ENCODE measurements at regions not wholly inside any gene's neighbourhood (a gene's known extent, or its start where the extent isn't known, plus 50 kb on each side); places are given as distances from the start of the nearest gene placed in this dataset.

- H3K79me2 ChIP-seq (replicated peaks; ENCODE audit: insufficient read depth, low read length) = no peaks in the 10 kb centered on the region
- H3K36me3 ChIP-seq (ENCODE audit: insufficient read depth, low read length) = no peaks in the 10 kb centered on the region
- H2AFZ ChIP-seq (ENCODE audit: low read depth, low read length) = no peak overlapping the region
- H4K20me1 ChIP-seq (ENCODE audit: insufficient read depth) = no peaks in the 10 kb centered on the region
- H3K9me2 ChIP-seq (ENCODE audit: insufficient read depth, low read length) = no peaks in the 10 kb centered on the region
- H3K27me3 ChIP-seq (ENCODE audit: insufficient read depth, low read depth, low read length) = no peaks in the 10 kb centered on the region
- H3K27ac ChIP-seq (ENCODE audit: low read length) = no peak overlapping the region
- H3K4me3 ChIP-seq (ENCODE audit: low read length) = no peak overlapping the region
- H3K4me2 ChIP-seq (ENCODE audit: low read length) = no peak overlapping the region
- H3F3A ChIP-seq (ENCODE audit: insufficient read depth, low read length, poor library complexity, severe bottlenecking) = no peaks in the 10 kb centered on the region
- H3K9ac ChIP-seq (ENCODE audit: low read length) = no peak overlapping the region
- peaks cover 5% of the 10 kb centered on the region for H3K9me3 ChIP-seq (ENCODE audit: low read length)
- TF ChIP-seq MXI1 (conservative IDR thresholded peaks at IDR 0.05; ENCODE audit: poor library complexity, severe bottlenecking) (no peak), EZH2 (IDR thresholded peaks at IDR 0.05; ENCODE audit: borderline replicate concordance, insufficient read depth, low read length, poor library complexity, severe bottlenecking) (no peak), SMC3 (conservative IDR thresholded peaks at IDR 0.05; ENCODE audit: poor library complexity) (no peak), RAD21 (conservative IDR thresholded peaks at IDR 0.05) (no peak), CTCF (IDR thresholded peaks at IDR 0.05; ENCODE audit: poor library complexity, severe bottlenecking) (no peak), EP300 (conservative IDR thresholded peaks at IDR 0.05; ENCODE audit: poor library complexity, severe bottlenecking) (no peak), TAF1 (IDR thresholded peaks at IDR 0.05; ENCODE audit: low read depth) (no peak), POLR2AphosphoS5 (IDR thresholded peaks at IDR 0.05) (no peak)
- TF ChIP-seq, protein P1, sequence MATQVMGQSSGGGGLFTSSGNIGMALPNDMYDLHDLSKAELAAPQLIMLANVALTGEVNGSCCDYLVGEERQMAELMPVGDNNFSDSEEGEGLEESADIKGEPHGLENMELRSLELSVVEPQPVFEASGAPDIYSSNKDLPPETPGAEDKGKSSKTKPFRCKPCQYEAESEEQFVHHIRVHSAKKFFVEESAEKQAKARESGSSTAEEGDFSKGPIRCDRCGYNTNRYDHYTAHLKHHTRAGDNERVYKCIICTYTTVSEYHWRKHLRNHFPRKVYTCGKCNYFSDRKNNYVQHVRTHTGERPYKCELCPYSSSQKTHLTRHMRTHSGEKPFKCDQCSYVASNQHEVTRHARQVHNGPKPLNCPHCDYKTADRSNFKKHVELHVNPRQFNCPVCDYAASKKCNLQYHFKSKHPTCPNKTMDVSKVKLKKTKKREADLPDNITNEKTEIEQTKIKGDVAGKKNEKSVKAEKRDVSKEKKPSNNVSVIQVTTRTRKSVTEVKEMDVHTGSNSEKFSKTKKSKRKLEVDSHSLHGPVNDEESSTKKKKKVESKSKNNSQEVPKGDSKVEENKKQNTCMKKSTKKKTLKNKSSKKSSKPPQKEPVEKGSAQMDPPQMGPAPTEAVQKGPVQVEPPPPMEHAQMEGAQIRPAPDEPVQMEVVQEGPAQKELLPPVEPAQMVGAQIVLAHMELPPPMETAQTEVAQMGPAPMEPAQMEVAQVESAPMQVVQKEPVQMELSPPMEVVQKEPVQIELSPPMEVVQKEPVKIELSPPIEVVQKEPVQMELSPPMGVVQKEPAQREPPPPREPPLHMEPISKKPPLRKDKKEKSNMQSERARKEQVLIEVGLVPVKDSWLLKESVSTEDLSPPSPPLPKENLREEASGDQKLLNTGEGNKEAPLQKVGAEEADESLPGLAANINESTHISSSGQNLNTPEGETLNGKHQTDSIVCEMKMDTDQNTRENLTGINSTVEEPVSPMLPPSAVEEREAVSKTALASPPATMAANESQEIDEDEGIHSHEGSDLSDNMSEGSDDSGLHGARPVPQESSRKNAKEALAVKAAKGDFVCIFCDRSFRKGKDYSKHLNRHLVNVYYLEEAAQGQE (IDR thresholded peaks at IDR 0.05; ENCODE audit: borderline replicate concordance) = no peak
These were observed 51.5 kb upstream of the MRI1 start for GRCh38 chr19:13712767-13713201.

GRCh38 chr19:13707915-13708314 lies 56.4 kb upstream of the MRI1 start:
- Histone ChIP-seq H3K36me3 (ENCODE audit: insufficient read depth, low read length) (no peaks in the 10 kb centered on the region), H3K9me3 (ENCODE audit: low read length) (no peaks in the 10 kb centered on the region), H3K4me2 (ENCODE audit: low read length) (no peak overlapping the region), H4K20me1 (ENCODE audit: insufficient read depth) (no peaks in the 10 kb centered on the region), H3K4me3 (ENCODE audit: low read length) (no peak overlapping the region), H3K79me2 (replicated peaks; ENCODE audit: insufficient read depth, low read length) (no peaks in the 10 kb centered on the region), H3K9me2 (ENCODE audit: insufficient read depth, low read length) (no peaks in the 10 kb centered on the region), H3F3A (ENCODE audit: insufficient read depth, low read length, poor library complexity, severe bottlenecking) (no peaks in the 10 kb centered on the region), H2AFZ (ENCODE audit: low read depth, low read length) (no peak overlapping the region), H3K27me3 (ENCODE audit: insufficient read depth, low read depth, low read length) (no peaks in the 10 kb centered on the region), H3K9ac (ENCODE audit: low read length) (no peak overlapping the region), H3K27ac (ENCODE audit: low read length) (no peak overlapping the region)
- TF ChIP-seq CTCF (IDR thresholded peaks at IDR 0.05; ENCODE audit: poor library complexity, severe bottlenecking) (no peak), EP300 (conservative IDR thresholded peaks at IDR 0.05; ENCODE audit: poor library complexity, severe bottlenecking) (no peak)

Measured in neural cell (in vitro differentiated cells).